ENCODE measurements at regions not wholly inside any gene's neighbourhood (a gene's known extent, or its start where the extent isn't known, plus 50 kb on each side); places are given as distances from the start of the nearest gene placed in this dataset.
"Not testable (repeated sequence)": the region's sequence is repeated elsewhere in the genome, so short reads cannot be mapped to it uniquely, and the experiment has no call there.

- Histone ChIP-seq H3K9ac (ENCODE audit: low read length in 5 of 5) (no peak overlapping the region), H3K9me3 (ENCODE audit: control insufficient read depth in 5 of 5, low read length in 5 of 5) (no peaks in the 10 kb centered on the region), H3K4me1 (ENCODE audit: control insufficient read depth in 5 of 5, insufficient read depth in 5 of 5, low read length in 5 of 5) (peaks cover 0 to 15% (median 5%) of the 10 kb centered on the region in 5 donors), H3K4me3 (ENCODE audit: low read depth in 1 of 5, low read length in 5 of 5) (no peak overlapping the region), H3K36me3 (ENCODE audit: control insufficient read depth in 5 of 5, insufficient read depth in 5 of 5, low read length in 5 of 5) (no peaks in the 10 kb centered on the region), H3K27me3 (ENCODE audit: control insufficient read depth in 5 of 5, insufficient read depth in 4 of 5, low read length in 5 of 5) (peaks cover 0 to 3% (median 0%) of the 10 kb centered on the region in 5 donors), H3K27ac (ENCODE audit: low read depth, low read length) (no peak overlapping the region)
Measured at GRCh38 chr10:27392606-27393005, 111.5 kb upstream of the RAB18 start.

- Histone ChIP-seq H3K4me3 (ENCODE audit: low read depth in 1 of 5, low read length in 5 of 5) (no peak overlapping the region), H3K4me1 (ENCODE audit: control insufficient read depth in 5 of 5, insufficient read depth in 5 of 5, low read length in 5 of 5) (peaks cover 0 to 15% (median 5%) of the 10 kb centered on the region in 5 donors), H3K9me3 (ENCODE audit: control insufficient read depth in 5 of 5, low read length in 5 of 5) (no peaks in the 10 kb centered on the region), H3K27ac (ENCODE audit: low read depth, low read length) (no peak overlapping the region), H3K36me3 (ENCODE audit: control insufficient read depth in 5 of 5, insufficient read depth in 5 of 5, low read length in 5 of 5) (no peaks in the 10 kb centered on the region), H3K27me3 (ENCODE audit: control insufficient read depth in 5 of 5, insufficient read depth in 4 of 5, low read length in 5 of 5) (peaks cover 0 to 3% (median 0%) of the 10 kb centered on the region in 5 donors), H3K9ac (ENCODE audit: low read length in 5 of 5) (no peak overlapping the region)
Measured at GRCh38 chr10:27391916-27392315, 112.2 kb upstream of the RAB18 start.

GRCh38 chr10:27391325-27391724, 112.8 kb upstream of the RAB18 start:
- H3K27me3 ChIP-seq (ENCODE audit: control insufficient read depth in 5 of 5, insufficient read depth in 4 of 5, low read length in 5 of 5), result peaks cover 0 to 3% (median 0%) of the 10 kb centered on the region in 5 donors
- no peak overlapping the region for H3K4me3 ChIP-seq (ENCODE audit: low read depth in 1 of 5, low read length in 5 of 5)
- no peaks in the 10 kb centered on the region for H3K36me3 ChIP-seq (ENCODE audit: control insufficient read depth in 5 of 5, insufficient read depth in 5 of 5, low read length in 5 of 5)
- peaks cover 0 to 15% (median 5%) of the 10 kb centered on the region in 5 donors for H3K4me1 ChIP-seq (ENCODE audit: control insufficient read depth in 5 of 5, insufficient read depth in 5 of 5, low read length in 5 of 5)
- H3K27ac ChIP-seq (ENCODE audit: low read depth, low read length), result no peak overlapping the region
- H3K9ac ChIP-seq (ENCODE audit: low read length in 5 of 5), result no peak overlapping the region
- H3K9me3 ChIP-seq (ENCODE audit: control insufficient read depth in 5 of 5, low read length in 5 of 5), result no peaks in the 10 kb centered on the region

GRCh38 chr10:27390681-27391080, 113.4 kb upstream of the RAB18 start:
- Histone ChIP-seq H3K4me3 (ENCODE audit: low read depth in 1 of 5, low read length in 5 of 5) (no peak overlapping the region), H3K27me3 (ENCODE audit: control insufficient read depth in 5 of 5, insufficient read depth in 4 of 5, low read length in 5 of 5) (peaks cover 0 to 3% (median 0%) of the 10 kb centered on the region in 5 donors), H3K9me3 (ENCODE audit: control insufficient read depth in 5 of 5, low read length in 5 of 5) (no peaks in the 10 kb centered on the region), H3K4me1 (ENCODE audit: control insufficient read depth in 5 of 5, insufficient read depth in 5 of 5, low read length in 5 of 5) (peaks cover 0 to 18% (median 5%) of the 10 kb centered on the region in 5 donors), H3K36me3 (ENCODE audit: control insufficient read depth in 5 of 5, insufficient read depth in 5 of 5, low read length in 5 of 5) (no peaks in the 10 kb centered on the region), H3K27ac (ENCODE audit: low read depth, low read length) (no peak overlapping the region), H3K9ac (ENCODE audit: low read length in 5 of 5) (no peak overlapping the region)

GRCh38 chr10:27388761-27389399, 115.2 kb upstream of the RAB18 start:
- Histone ChIP-seq H3K4me3 (ENCODE audit: low read depth in 1 of 5, low read length in 5 of 5) (no peak overlapping the region), H3K36me3 (ENCODE audit: control insufficient read depth in 5 of 5, insufficient read depth in 5 of 5, low read length in 5 of 5) (no peaks in the 10 kb centered on the region), H3K4me1 (ENCODE audit: control insufficient read depth in 5 of 5, insufficient read depth in 5 of 5, low read length in 5 of 5) (peaks cover 0 to 18% (median 5%) of the 10 kb centered on the region in 5 donors), H3K27me3 (ENCODE audit: control insufficient read depth in 5 of 5, insufficient read depth in 4 of 5, low read length in 5 of 5) (no peaks in the 10 kb centered on the region), H3K27ac (ENCODE audit: low read depth, low read length) (no peak overlapping the region), H3K9me3 (ENCODE audit: control insufficient read depth in 5 of 5, low read length in 5 of 5) (no peaks in the 10 kb centered on the region), H3K9ac (ENCODE audit: low read length in 5 of 5) (no peak overlapping the region)

- no peak overlapping the region for H3K27ac ChIP-seq (ENCODE audit: low read depth, low read length)
- no peak overlapping the region for H3K9ac ChIP-seq (ENCODE audit: low read length in 5 of 5)
- H3K36me3 ChIP-seq (ENCODE audit: control insufficient read depth in 5 of 5, insufficient read depth in 5 of 5, low read length in 5 of 5), result no peaks in the 10 kb centered on the region
- peaks cover 3 to 31% (median 11%) of the 10 kb centered on the region in 5 donors for H3K4me1 ChIP-seq (ENCODE audit: control insufficient read depth in 5 of 5, insufficient read depth in 5 of 5, low read length in 5 of 5)
- H3K9me3 ChIP-seq (ENCODE audit: control insufficient read depth in 5 of 5, low read length in 5 of 5), result no peaks in the 10 kb centered on the region
- no peaks in the 10 kb centered on the region for H3K27me3 ChIP-seq (ENCODE audit: control insufficient read depth in 5 of 5, insufficient read depth in 4 of 5, low read length in 5 of 5)
- H3K4me3 ChIP-seq (ENCODE audit: low read depth in 1 of 5, low read length in 5 of 5), result no peak overlapping the region
Measured at GRCh38 chr10:27383595-27384542, 120.2 kb upstream of the RAB18 start.

- no peaks in the 10 kb centered on the region for H3K9me3 ChIP-seq (ENCODE audit: control insufficient read depth in 5 of 5, low read length in 5 of 5)
Measured at GRCh38 chr10:27382176-27382575, 121.9 kb upstream of the RAB18 start.

GRCh38 chr10:27380929-27381358, 123.2 kb upstream of the RAB18 start:
- H3K27me3 ChIP-seq (ENCODE audit: control insufficient read depth in 5 of 5, insufficient read depth in 4 of 5, low read length in 5 of 5), result no peaks in the 10 kb centered on the region
- H3K27ac ChIP-seq (ENCODE audit: low read depth, low read length), result peak overlapping the region; percentile 33
- H3K4me1 ChIP-seq (ENCODE audit: control insufficient read depth in 5 of 5, insufficient read depth in 5 of 5, low read length in 5 of 5), result peaks cover 3 to 33% (median 8%) of the 10 kb centered on the region in 5 donors

More at GRCh38 chr10:27382176-27382575, 121.9 kb upstream of the RAB18 start:
- Histone ChIP-seq H3K9ac (ENCODE audit: low read length in 5 of 5) (no peak overlapping the region), H3K27me3 (ENCODE audit: control insufficient read depth in 5 of 5, insufficient read depth in 4 of 5, low read length in 5 of 5) (no peaks in the 10 kb centered on the region), H3K4me3 (ENCODE audit: low read depth in 1 of 5, low read length in 5 of 5) (no peak overlapping the region), H3K27ac (ENCODE audit: low read depth, low read length) (no peak overlapping the region), H3K4me1 (ENCODE audit: control insufficient read depth in 5 of 5, insufficient read depth in 5 of 5, low read length in 5 of 5) (peaks cover 3 to 23% (median 8%) of the 10 kb centered on the region in 5 donors), H3K36me3 (ENCODE audit: control insufficient read depth in 5 of 5, insufficient read depth in 5 of 5, low read length in 5 of 5) (no peaks in the 10 kb centered on the region)

GRCh38 chr10:27379041-27379440, 125.1 kb upstream of the RAB18 start:
- not testable (repeated sequence) for H3K4me3 ChIP-seq (ENCODE audit: low read depth in 1 of 5, low read length in 5 of 5); H3K9ac ChIP-seq (ENCODE audit: low read length in 5 of 5); H3K27ac ChIP-seq (ENCODE audit: low read depth, low read length); H3K9me3 ChIP-seq (ENCODE audit: control insufficient read depth in 5 of 5, low read length in 5 of 5); H3K27me3 ChIP-seq (ENCODE audit: control insufficient read depth in 5 of 5, insufficient read depth in 4 of 5, low read length in 5 of 5); H3K36me3 ChIP-seq (ENCODE audit: control insufficient read depth in 5 of 5, insufficient read depth in 5 of 5, low read length in 5 of 5)
- peaks cover 3 to 37% (median 8%) of the 10 kb centered on the region in 5 donors for H3K4me1 ChIP-seq (ENCODE audit: control insufficient read depth in 5 of 5, insufficient read depth in 5 of 5, low read length in 5 of 5)

More at GRCh38 chr10:27380929-27381358, 123.2 kb upstream of the RAB18 start:
- Histone ChIP-seq H3K9ac (ENCODE audit: low read length in 5 of 5) (peak overlapping the region in 1 of 5 donors; percentile 6), H3K9me3 (ENCODE audit: control insufficient read depth in 5 of 5, low read length in 5 of 5) (no peaks in the 10 kb centered on the region), H3K4me3 (ENCODE audit: low read depth in 1 of 5, low read length in 5 of 5) (no peak overlapping the region), H3K36me3 (ENCODE audit: control insufficient read depth in 5 of 5, insufficient read depth in 5 of 5, low read length in 5 of 5) (no peaks in the 10 kb centered on the region)
